ENCODE measurements at regions not wholly inside any gene's neighbourhood (a gene's known extent, or its start where the extent isn't known, plus 50 kb on each side); places are given as distances from the start of the nearest gene placed in this dataset.

DNA sequence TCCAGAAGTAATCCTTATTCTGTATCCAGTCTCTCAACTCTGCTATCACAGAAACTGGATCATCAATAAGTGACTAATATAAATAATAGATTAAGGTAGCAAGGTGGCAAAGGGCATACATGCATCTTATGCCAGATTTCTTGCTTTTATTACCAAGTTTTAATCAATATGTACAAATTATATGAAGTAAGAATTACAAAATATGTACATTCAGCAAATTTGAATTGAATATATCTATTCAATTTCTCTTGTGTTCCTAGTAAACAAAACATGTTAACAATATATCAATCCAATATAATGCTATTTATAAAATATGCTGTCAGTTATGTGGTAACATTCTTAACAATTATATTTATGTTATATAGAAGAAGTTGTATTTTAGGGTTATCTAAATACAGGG lies 488.7 kb upstream of the COX7C start:
- BruUV-seq (replicated peaks), result no TSS peak

GRCh38 chr5:86137297-86137696 lies 480.4 kb upstream of the COX7C start:
- FAIRE-seq (no peak), DNase-seq (ENCODE audit: low spot score) (no peak), ATAC-seq (no peak)
- Histone ChIP-seq H2AFZ (ENCODE audit: low read length) (no peak overlapping the region), H3K9me3 (ENCODE audit: low read length) (no peaks in the 10 kb centered on the region), H3K27me3 (ENCODE audit: control insufficient read depth in 1 of 2, insufficient read depth in 2 of 2, low read length in 2 of 2) (no peaks in the 10 kb centered on the region), H3K79me2 (ENCODE audit: insufficient read depth, low read length) (no peaks in the 10 kb centered on the region), H3K4me2 (ENCODE audit: low read depth, low read length) (no peak overlapping the region), H3K27ac (ENCODE audit: extremely low read length, insufficient read depth, low read length) (no peak overlapping the region), H3K9ac (ENCODE audit: insufficient read depth, low read depth, low read length) (no peak overlapping the region), H3K4me3 (replicated peaks in 1 of 3; ENCODE audit: insufficient read depth in 1 of 3, low read depth in 2 of 3, low read length in 3 of 3) (no peak overlapping the region), H4K20me1 (ENCODE audit: insufficient read depth, low read length) (no peaks in the 10 kb centered on the region), H3K36me3 (replicated peaks in 1 of 2; ENCODE audit: control insufficient read depth in 1 of 2, insufficient read depth in 2 of 2, low read length in 2 of 2) (no peaks in the 10 kb centered on the region), H3K4me1 (ENCODE audit: insufficient read depth, low read length) (no peaks in the 10 kb centered on the region)
- peak; percentile 15; the same call in 1 of the 2 replicates for TF ChIP-seq MAFF (IDR thresholded peaks at IDR 0.05; ENCODE audit: low read depth, low read length)
- peak; percentile 60 for TF ChIP-seq NFE2L2 (IDR thresholded peaks at IDR 0.05; ENCODE audit: low read length)
- TF ChIP-seq ZNF740 (CRISPR knock-in tag; IDR thresholded peaks at IDR 0.05), result no peak
- peak in 1 of 2 experiments; percentile 56; a peak in 2 of 4 replicates for TF ChIP-seq MAFK (conservative IDR thresholded peaks at IDR 0.05 in 1 of 2, IDR thresholded peaks at IDR 0.05 in 1 of 2; ENCODE audit: low read length in 2 of 2)
- TF ChIP-seq HDAC2 (CRISPR knock-in tag; IDR thresholded peaks at IDR 0.05), result no peak
- no TSS peak for BruUV-seq (replicated peaks)
- WGBS (ENCODE audit: low lambda C conversion rate), result 7% methylated on average over 2 of the region's 2 CpGs
- in situ Hi-C loops (cut with HindIII; ENCODE audit: extremely low pct_ligation_motif_present, low pct_unique_long_range_greater_than_20kb), result no loop called here
- intact Hi-C loops (cut with micrococcal nuclease; ENCODE audit: unreplicated experiment), result no loop called here
- ChIA-PET CTCF (ENCODE audit: low intra/inter-chr PET ratio, low total read pairs) (no interaction called here), POLR2A (no interaction called here)

More for the DNA sequence above, 488.7 kb upstream of the COX7C start:
- H2AFZ ChIP-seq (ENCODE audit: low read length), result no peak overlapping the region
- in situ Hi-C loops (cut with HindIII; ENCODE audit: extremely low pct_ligation_motif_present, low pct_unique_long_range_greater_than_20kb), result no loop called here
- TF ChIP-seq ZFY (CRISPR knock-in tag; IDR thresholded peaks at IDR 0.05) (no peak), MAFF (IDR thresholded peaks at IDR 0.05; ENCODE audit: low read depth, low read length) (peak; percentile 78; the same call in 1 of the 2 replicates), ARHGAP35 (CRISPR knock-in tag; IDR thresholded peaks at IDR 0.05; ENCODE audit: borderline replicate concordance) (no peak), CENPX (CRISPR knock-in tag; IDR thresholded peaks at IDR 0.05) (no peak), MAFK (conservative IDR thresholded peaks at IDR 0.05 in 1 of 2, IDR thresholded peaks at IDR 0.05 in 1 of 2; ENCODE audit: low read length in 2 of 2) (peak; percentile 62 to 86)
- TF ChIP-seq, protein P1, sequence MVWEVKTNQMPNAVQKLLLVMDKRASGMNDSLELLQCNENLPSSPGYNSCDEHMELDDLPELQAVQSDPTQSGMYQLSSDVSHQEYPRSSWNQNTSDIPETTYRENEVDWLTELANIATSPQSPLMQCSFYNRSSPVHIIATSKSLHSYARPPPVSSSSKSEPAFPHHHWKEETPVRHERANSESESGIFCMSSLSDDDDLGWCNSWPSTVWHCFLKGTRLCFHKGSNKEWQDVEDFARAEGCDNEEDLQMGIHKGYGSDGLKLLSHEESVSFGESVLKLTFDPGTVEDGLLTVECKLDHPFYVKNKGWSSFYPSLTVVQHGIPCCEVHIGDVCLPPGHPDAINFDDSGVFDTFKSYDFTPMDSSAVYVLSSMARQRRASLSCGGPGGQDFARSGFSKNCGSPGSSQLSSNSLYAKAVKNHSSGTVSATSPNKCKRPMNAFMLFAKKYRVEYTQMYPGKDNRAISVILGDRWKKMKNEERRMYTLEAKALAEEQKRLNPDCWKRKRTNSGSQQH (CRISPR knock-in tag; IDR thresholded peaks at IDR 0.05; ENCODE audit: low read depth), result no peak
- TF ChIP-seq, protein P2, sequence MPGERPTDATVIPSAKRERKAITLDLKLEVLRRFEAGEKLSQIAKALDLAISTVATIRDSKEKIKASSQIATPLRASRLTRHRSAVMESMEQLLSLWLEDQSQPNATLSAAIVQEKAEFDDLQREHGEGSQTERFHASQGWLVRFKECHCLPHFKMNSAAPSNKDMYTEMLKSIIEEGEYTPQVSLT (CRISPR knock-in tag; IDR thresholded peaks at IDR 0.05; ENCODE audit: borderline replicate concordance, low read depth), result no peak
- H3K27ac ChIP-seq (ENCODE audit: extremely low read length, insufficient read depth, low read length), result no peak overlapping the region
- no peaks in the 10 kb centered on the region for H3K79me2 ChIP-seq (ENCODE audit: insufficient read depth, low read length)
- H3K4me2 ChIP-seq (ENCODE audit: low read depth, low read length), result no peak overlapping the region
- POLR2A ChIA-PET, result no interaction called here
- H3K4me3 ChIP-seq (replicated peaks in 1 of 3; ENCODE audit: insufficient read depth in 1 of 3, low read depth in 2 of 3, low read length in 3 of 3), result no peak overlapping the region
- no peak for FAIRE-seq
- no peak overlapping the region for H3K9ac ChIP-seq (ENCODE audit: insufficient read depth, low read depth, low read length)
- no peaks in the 10 kb centered on the region for H3K36me3 ChIP-seq (replicated peaks in 1 of 2; ENCODE audit: control insufficient read depth in 1 of 2, insufficient read depth in 2 of 2, low read length in 2 of 2)
- CTCF ChIA-PET (ENCODE audit: low intra/inter-chr PET ratio, low total read pairs), result no interaction called here
- H4K20me1 ChIP-seq (ENCODE audit: insufficient read depth, low read length), result no peaks in the 10 kb centered on the region
- no peaks in the 10 kb centered on the region for H3K4me1 ChIP-seq (ENCODE audit: insufficient read depth, low read length)
- ATAC-seq, result no peak
- H3K9me3 ChIP-seq (ENCODE audit: low read length), result no peaks in the 10 kb centered on the region
- no peaks in the 10 kb centered on the region for H3K27me3 ChIP-seq (ENCODE audit: control insufficient read depth in 1 of 2, insufficient read depth in 2 of 2, low read length in 2 of 2)
- intact Hi-C loops (cut with micrococcal nuclease; ENCODE audit: unreplicated experiment), result no loop called here
- DNase-seq (ENCODE audit: low spot score), result no peak

Data from HepG2 (cell line).